Ovary (tissue), 7 donors: ENCODE measurements at regions not wholly inside any gene's neighbourhood (a gene's known extent, or its start where the extent isn't known, plus 50 kb on each side); places are given as distances from the start of the nearest gene placed in this dataset.

Experiments
- DNase-seq, 5 donors: peaks; one replicate each; pipeline ENCODE4 v3.0.0-alpha.2; 2019 to 2020
- H3K27ac ChIP-seq, 2 donors: fragments of 200-600 bp; one replicate each; pipeline versions ENCODE4 v1.5.1 to v1.8.0; 2019 to 2022
- H3K27me3 ChIP-seq: fragments of 200-600 bp; one replicate; pipeline ENCODE4 v1.8.0; 2022
- H3K36me3 ChIP-seq: fragments of 200-600 bp; sonication (generic); one replicate; pipeline ENCODE4 v1.5.1; 2019
- H3K4me1 ChIP-seq: one replicate; pipeline ENCODE4 v1.8.1; 2013; ENCODE audit warnings: mild to moderate bottlenecking, moderate library complexity; ENCODE audit not compliant: insufficient read depth
- H3K4me3 ChIP-seq: fragments of 200-600 bp; sonication (generic); one replicate; pipeline ENCODE4 v1.5.1; 2017
- H3K9me3 ChIP-seq, 2 donors: fragments of 200-600 bp in 1 of 2; sonication (generic) in 1 of 2; one replicate each; pipeline versions ENCODE4 v1.5.1 to v1.8.1; 2013 to 2019; ENCODE audit warnings: mild to moderate bottlenecking in 1 of 2, moderate library complexity in 1 of 2
- CTCF ChIP-seq, 3 donors: fragments of 450-650 bp in 2 of 3; fragments of 200-600 bp in 1 of 3; IDR thresholded peaks; one replicate each; pipeline versions ENCODE4 v1.5.1 to v1.8.0; 2016 to 2022; ENCODE audit warnings: antibody characterized with exemption in 3 of 3, mild to moderate bottlenecking in 1 of 3
- EP300 ChIP-seq: sonication (generic); formaldehyde crosslinking; IDR thresholded peaks from one replicate; pipeline ENCODE4 v1.6.1; 2017; ENCODE audit warnings: antibody characterized with exemption
- POLR2A ChIP-seq: fragments of 450-650 bp; IDR thresholded peaks from one replicate; pipeline ENCODE4 v1.6.1; 2017; ENCODE audit warnings: antibody characterized with exemption, mild to moderate bottlenecking, moderate library complexity
- WGBS, 3 donors: extraction: QIAGEN DNeasy Blood & Tissue Kit in 1 of 3; methylation state at CpG; one replicate each; pipeline versions ENCODE4 v1.1.5 to v1.1.7; 2013 to 2017; 5-methylcytosine and 5-hydroxymethylcytosine counted together
- intact Hi-C, 4 donors: fragments of 100-400 bp; cut with DNase I; formaldehyde crosslinking; loops; one replicate each; pipeline versions ENCODE4 v1.11.0 to v1.15.1; 2022 to 2023
- donor health status: DM: no; HTN: no; CAD: no; lungs with moderate emphysema.
- donor health status: DM: no; HTN: no; CAD: no.
- donor health status: Bipolar disorder and iron deficiency.
- donor health status: DM: no; HTN: no; CAD: no.
- donor health status: DM: yes; HTN: yes; CAD: no.

GRCh38 chr15:39511000-39511915 is 69.6 kb upstream of the THBS1 start:
- TF ChIP-seq CTCF (IDR thresholded peaks at IDR 0.05) (no peak), POLR2A (no peak), EP300 (no peak)
- peak; percentile 51 to 63 (median 57) for DNase-seq
- WGBS, 3 donors = 32 to 41% (median 33%) methylated on average over 14 of the region's 14 CpGs
- Histone ChIP-seq H3K36me3 (no peaks in the 10 kb centered on the region), H3K27ac (no peak overlapping the region), H3K4me3 (no peak overlapping the region), H3K9me3 (no peaks in the 10 kb centered on the region), H3K4me1 (peaks cover 4% of the 10 kb centered on the region), H3K27me3 (no peaks in the 10 kb centered on the region)
- intact Hi-C loops = no loop called here

GRCh38 chr15:39511916-39512260 is 69.0 kb upstream of the THBS1 start:
- TF ChIP-seq CTCF (IDR thresholded peaks at IDR 0.05) (no peak), EP300 (no peak)
- Histone ChIP-seq H3K36me3 (no peaks in the 10 kb centered on the region), H3K27ac (no peak overlapping the region), H3K4me3 (no peak overlapping the region), H3K27me3 (no peaks in the 10 kb centered on the region), H3K9me3 (no peaks in the 10 kb centered on the region), H3K4me1 (peaks cover 4% of the 10 kb centered on the region)
- no peak for DNase-seq
- intact Hi-C loops = no loop called here
- 5 to 14% (median 6%) methylated on average over 4 of the region's 4 CpGs for WGBS, 3 donors

GRCh38 chr15:39512643-39513042 is 68.2 kb upstream of the THBS1 start:
- no peaks in the 10 kb centered on the region for H3K36me3 ChIP-seq
- TF ChIP-seq POLR2A (no peak), EP300 (no peak), CTCF (IDR thresholded peaks at IDR 0.05) (no peak)
- DNase-seq = no peak
- H3K9me3 ChIP-seq = no peaks in the 10 kb centered on the region
- H3K27me3 ChIP-seq = no peaks in the 10 kb centered on the region
- intact Hi-C loops = no loop called here
- H3K4me3 ChIP-seq = no peak overlapping the region
- peaks cover 4% of the 10 kb centered on the region for H3K4me1 ChIP-seq
- no peak overlapping the region for H3K27ac ChIP-seq

GRCh38 chr15:39513936-39514335 is 66.9 kb upstream of the THBS1 start:
- no peak overlapping the region for H3K4me3 ChIP-seq
- H3K36me3 ChIP-seq = no peaks in the 10 kb centered on the region
- H3K9me3 ChIP-seq = no peaks in the 10 kb centered on the region
- DNase-seq = no peak
- no peak overlapping the region for H3K27ac ChIP-seq
- 69 to 73% (median 73%) methylated on average over 3 of the region's 3 CpGs for whole genome bisulfite sequencing, 3 donors
- H3K27me3 ChIP-seq = no peaks in the 10 kb centered on the region
- no peak for TF ChIP-seq EP300
- TF ChIP-seq POLR2A = no peak
- no peak for TF ChIP-seq CTCF (IDR thresholded peaks at IDR 0.05)
- intact Hi-C loops = no loop called here
- peaks cover 4% of the 10 kb centered on the region for H3K4me1 ChIP-seq
